NCI-H446 treated with DMSO at 0.1 percent for 48 hours (cell line): ENCODE measurements at regions not wholly inside any gene's neighbourhood (a gene's known extent, or its start where the extent isn't known, plus 50 kb on each side); places are given as distances from the start of the nearest gene placed in this dataset.
"Not testable (repeated sequence)": the region's sequence is repeated elsewhere in the genome, so short reads cannot be mapped to it uniquely, and the experiment has no call there.

Source experiments
- DNase-seq: peaks from one replicate; lab custom pipeline; 2025; lab: John Stamatoyannopoulos, UW

DNA sequence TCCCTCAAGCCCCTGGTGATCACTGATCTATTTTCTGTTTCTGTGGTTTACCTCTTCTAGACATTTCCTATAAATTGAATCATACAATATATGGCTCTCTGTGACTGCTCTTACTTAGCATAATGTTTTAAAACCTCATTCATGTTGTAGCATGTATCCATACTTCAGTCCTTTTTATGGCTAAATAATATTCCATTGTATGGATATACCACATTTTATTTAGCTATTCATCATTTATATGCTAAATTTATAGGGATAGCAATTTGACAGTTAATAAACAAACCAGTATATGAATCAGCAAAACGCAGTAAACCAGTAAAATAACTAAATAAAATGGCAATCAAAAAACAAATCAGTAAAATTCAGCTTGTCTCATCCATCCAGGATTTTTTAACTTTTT is 286.1 kb upstream of the HNRNPA3 start:
- DNase-seq: no peak

DNA sequence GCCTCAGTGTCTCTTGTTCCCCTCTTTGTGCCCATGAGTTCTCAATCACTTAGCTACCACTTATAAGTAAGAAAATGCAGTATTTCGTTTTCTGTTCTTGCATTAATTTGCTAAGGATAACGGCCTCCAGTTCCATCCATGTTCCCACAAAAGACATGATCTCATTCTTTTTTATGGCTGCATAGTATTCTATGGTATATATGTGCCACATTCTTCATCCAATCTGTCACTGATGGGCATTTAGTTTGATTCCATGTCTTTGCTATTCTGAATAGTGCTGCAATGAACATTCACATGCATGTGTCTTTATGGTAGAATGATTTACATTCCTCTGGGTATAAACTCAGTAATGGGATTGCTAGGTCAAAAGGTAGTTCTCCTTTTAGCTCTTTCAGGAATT is 283.2 kb upstream of the HNRNPA3 start:
- DNase-seq: not testable (repeated sequence)

DNA sequence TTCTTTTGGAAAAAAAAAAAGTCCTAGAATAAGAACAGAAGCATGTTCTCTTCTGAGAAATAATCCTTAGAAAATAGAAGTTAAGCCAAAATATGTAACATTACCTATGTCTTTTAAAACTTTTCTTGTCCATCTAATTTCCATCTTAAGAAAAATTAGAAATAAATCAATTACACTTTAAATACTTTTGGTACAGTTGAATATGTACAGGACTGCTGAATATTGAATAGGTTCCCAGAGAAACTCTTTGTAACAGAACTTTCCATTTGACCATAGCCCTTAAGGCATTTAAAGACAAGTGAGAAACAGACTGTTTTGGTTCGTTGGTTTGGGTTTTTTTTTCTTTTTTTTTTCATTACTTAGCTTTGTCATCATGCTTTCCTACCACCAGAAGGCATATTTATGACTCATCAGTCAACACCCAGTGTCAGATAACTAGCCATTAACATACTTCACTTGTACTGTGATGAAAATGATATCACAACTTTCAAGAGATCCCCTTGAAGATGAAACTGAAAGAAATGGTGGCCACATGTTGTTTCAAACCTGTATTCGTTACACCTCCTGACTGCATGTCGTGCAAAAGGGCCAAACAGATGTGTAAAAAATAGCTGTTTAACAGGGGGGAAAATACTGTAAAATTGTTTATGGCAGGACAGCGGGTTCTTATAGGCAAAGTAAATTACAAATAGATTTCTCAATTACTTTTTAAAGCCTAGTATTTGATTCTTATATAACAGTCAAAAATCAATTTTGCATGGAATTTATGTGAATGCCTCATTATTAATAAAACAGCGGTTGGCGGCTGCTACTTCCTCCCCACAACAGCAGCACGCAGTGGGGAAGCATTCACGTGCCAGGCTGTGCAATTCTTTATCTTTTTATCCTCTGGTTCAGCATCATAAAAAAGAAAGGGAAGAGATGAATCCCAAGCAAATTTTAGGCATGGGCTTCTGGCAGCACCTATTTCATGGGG is 280.7 kb upstream of the HNRNPA3 start:
- DNase-seq: no peak

DNA sequence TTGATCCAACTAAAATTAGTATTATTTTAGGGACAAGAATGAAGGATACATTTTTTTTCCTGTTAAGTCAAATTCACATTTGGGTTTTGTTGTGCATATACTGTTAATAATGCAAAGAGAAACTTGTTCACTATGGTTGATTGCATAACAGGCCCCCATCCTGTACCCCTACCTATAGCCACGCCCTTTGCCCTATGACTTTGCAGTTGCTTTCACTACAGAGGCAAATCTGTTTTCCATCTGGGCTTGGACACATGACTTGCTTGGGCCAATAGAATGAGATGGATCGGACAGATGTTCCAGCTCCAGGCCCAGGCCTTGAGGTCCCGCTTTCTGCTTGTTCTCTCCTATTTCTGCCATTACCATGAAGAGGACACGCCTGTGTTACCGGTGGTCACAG is 278.5 kb upstream of the HNRNPA3 start:
- no peak for DNase-seq

DNA sequence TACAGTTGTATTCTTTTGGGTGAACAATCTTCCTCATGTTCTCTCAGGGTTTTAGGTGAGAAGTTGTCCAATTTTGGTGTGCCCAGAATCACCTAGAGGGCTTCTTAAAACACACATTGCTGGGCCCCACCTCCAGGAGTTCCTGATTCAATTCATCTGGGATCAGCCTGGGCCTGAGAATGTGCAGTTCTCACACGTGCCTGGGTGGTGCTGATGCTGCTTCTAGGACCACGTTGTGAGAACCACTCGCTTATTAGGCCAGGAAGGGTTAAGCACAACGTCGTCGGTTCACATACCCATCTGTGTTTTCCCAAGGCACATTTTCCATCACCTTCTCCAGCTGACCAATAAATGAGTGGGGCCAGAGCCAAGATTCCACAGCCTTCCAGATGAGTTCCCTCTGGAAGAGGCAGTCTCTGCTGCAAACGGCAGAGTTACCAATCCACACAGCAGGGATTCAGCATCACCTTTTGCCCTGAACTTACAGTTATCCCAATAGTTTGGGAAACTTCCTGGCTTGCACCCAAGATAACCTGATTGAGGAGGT is 277.7 kb upstream of the HNRNPA3 start:
- no peak for DNase-seq

DNA sequence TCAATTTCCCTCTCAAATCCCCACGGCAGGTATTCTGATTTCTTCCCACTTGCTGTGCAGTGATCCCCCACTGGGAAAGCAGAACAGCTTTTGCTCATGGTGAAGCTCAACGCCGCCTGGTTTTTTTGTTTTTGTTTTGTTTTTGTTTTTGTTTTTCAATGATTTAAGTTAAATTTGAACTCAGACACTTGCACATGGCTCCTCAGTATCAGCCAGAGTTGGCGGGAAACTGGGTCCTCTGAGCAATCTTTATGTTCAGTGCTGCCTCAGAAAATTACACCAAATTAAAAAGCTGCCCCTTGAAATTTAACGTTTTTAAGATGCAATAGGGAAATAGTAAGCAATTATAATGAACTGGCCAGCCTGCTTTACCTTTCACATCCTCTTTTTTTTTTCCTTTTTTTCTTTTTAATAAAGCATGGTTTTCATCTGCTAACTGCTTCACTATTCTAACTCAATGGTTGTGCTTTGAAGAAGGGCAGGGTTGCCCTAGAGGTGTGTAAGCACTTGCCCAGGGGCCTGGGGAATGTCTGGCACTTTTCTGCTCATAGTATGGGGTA is 277.0 kb upstream of the HNRNPA3 start:
- no peak for DNase-seq

DNA sequence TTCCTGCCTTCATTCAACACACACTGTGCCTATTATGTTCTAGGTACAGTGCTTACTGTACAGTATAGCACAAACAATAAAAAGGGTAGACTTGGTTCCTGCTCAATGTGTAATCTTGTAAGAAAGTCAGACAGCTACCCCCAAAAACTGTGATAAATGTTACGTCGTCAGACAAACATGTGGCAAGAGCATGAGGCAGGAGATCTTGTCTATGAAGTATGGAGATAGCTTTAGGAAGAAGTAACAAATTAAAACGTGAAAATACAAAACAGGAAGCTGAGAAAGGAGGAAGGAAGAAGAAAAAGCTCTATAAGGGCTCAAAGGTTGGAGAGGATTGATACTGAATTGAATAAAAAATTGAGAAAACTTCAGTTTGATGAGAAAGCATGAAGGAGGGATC is 276.2 kb upstream of the HNRNPA3 start:
- no peak for DNase-seq

DNA sequence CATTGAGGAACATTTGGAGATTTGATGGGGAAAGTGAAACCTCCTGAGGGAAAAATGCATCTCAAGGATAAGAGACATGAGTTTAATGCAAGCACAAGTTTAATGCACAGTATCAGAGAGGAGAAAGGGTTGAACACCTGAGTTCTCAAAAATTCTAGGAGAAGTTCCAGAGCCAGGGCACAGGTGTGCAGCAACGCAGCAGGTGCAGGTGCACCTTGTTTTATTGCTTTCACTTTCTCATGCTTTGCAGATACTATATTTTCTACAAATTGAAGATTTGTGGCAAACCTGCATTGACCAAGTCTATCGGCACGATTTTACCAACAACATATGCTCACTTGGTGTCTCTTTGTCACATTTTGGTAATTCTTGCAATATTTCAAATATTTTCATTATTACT is 267.6 kb upstream of the HNRNPA3 start:
- no peak for DNase-seq

DNA sequence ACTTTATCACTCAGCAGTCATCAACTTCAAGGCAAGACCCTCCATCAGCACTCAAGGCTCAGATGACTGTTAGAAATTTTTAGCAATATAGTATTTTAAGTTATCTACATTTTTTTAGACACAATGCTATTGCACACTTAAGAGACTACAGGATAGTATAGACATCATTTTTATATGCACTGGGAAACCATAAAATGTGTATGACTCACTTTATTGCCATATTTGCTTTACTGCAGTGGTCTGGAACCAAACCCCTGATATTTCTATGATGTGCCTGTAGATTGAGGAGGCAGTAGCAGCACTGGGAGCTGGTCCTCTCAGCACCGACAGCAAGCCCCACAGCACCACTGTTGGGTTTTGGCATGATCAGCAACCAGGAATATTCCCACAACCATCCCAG is 264.8 kb upstream of the HNRNPA3 start:
- no peak for DNase-seq

DNA sequence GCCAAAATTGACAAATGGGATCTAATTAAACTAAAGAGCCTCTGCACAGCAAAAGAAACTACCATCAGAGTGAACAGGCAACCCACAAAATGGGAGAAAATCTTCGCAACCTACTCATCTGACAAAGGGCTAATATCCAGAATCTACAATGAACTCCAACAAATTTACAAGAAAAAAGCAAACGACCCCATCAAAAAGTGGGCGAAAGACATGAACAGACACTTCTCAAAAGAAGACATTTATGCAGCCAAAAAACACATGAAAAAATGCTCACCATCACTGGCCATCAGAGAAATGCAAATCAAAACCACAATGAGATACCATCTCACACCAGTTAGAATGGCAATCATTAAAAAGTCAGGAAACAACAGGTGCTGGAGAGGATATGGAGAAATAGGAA is 261.4 kb upstream of the HNRNPA3 start:
- not testable (repeated sequence) for DNase-seq

DNA sequence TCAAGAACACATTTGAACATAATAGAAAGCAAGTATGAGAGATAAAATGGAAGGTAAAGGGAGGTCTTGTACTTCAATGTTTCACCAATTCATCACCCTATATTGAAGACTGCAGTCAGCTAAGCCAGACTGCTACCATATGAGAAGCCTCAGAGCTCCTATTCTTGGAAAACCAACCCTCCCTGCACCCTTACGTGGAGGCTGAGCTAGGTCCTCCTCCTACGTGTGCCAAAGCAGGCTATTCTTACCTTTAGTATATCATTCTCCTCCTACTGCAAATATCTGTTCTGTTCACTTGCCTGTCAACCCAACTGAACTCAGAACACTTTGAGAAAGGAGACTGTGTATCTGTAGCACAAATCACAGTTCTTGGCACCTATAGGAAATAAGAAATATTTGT is 255.8 kb upstream of the HNRNPA3 start:
- no peak for DNase-seq

DNA sequence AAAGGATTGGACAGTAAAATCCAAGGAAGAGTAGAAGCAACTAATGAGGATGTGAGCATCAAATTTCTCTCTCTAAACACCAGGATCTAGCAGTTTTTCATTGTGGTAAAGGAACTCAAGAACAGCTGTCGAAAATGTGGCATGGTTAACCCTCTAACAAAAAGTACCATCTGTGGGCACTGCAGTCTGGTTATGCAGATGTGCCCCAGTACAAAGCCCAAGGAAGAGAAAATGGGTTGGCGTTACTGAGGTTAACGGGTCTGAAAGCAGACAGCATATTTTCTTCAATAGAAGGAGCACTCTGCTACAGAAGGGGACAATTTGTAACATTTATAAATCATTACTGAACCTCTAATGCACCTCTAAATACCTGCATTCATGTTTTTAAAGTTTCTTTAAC is 253.0 kb upstream of the HNRNPA3 start:
- no peak for DNase-seq

DNA sequence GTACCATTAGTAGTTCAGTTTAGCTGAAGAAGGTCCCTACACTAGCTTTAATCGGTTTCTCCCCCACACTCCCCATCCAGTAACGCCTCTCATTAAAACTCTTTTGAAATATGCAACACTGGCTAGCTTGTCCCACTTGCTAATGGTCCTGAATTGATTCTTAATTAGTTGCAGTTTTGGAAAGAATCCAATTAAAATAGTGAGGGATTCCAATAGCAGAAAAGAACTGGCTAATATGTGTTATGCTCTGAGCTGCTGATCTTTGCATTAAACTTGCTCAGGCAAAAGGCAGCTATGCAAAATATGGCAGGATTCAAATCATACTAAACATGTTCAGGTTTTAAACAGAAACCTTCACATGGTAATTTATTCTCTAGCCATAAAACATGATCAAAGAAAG is 252.5 kb upstream of the HNRNPA3 start:
- DNase-seq: no peak

DNA sequence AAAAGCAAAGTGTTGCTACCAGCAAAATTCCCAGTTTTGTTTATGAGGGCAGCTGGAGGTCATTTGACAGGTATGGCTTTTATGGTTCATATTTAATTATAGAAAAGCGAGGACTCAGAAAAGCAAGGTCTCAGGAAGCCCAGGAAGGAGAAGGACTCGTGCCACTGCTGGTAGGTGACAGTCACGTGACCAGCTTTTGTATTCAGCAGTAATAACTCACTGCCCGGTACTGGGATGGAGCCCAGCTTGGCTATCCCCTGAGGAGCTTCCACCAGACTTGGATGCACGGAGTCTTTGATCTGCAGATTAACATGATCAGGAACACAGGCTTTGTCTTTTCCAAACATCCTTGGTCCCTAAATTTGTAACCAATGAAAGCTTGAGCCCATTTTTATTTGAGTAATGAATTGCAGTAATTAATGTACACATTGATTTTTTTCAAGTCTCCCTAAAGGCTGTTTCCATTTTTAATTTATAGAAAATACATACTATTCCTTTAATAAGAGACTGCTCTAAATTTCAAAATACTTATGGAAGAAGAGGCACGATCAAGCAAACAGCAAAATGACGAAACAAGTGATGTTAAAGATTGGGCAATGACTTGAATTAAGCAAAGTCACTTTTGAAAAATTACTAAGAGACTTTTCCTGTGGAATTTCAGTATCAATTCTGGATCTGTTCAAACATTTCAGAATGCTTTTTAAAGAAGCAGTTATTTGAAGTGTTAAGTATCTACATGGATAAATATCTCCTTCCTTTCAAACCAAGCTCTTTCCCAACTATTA is 251.7 kb upstream of the HNRNPA3 start:
- no peak for DNase-seq

DNA sequence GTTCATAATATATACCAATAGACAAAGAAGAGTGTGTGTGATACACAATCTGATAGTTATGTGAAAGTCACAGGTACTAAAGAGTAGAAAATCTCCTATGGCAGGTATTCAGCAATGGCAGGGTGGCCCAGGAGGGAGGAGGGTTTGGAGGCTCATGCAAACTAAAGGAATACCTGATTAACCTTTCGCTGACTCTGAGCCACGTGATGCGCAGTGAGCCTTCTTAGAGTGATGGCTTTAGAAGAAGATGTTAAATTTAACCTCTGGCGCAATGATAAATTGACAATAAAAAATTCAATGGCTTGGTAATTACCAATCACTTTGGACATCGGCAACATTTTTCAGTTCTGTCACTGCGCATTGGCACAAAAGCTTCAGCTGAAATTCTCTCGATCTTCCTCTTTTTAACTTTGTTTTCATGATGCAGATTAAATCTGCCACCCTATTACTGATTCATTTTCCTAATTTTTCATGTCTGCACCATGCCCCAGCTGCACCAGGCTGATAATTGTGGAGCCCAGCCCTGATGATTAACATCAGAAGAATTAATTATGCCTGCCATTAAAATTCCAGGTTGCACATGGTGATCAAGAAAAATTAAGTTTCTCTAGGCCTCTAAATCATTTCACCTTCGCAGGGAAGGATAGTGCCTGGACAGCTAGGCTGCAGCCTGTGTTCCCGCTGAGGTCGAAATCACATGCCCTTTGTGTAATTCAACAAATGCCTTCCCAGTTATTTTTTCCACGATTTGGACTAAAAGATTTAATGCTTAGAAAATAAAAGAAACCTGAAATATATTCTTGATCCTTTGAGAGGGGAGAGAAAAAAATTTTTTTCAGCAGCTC is 250.6 kb upstream of the HNRNPA3 start:
- no peak for DNase-seq

DNA sequence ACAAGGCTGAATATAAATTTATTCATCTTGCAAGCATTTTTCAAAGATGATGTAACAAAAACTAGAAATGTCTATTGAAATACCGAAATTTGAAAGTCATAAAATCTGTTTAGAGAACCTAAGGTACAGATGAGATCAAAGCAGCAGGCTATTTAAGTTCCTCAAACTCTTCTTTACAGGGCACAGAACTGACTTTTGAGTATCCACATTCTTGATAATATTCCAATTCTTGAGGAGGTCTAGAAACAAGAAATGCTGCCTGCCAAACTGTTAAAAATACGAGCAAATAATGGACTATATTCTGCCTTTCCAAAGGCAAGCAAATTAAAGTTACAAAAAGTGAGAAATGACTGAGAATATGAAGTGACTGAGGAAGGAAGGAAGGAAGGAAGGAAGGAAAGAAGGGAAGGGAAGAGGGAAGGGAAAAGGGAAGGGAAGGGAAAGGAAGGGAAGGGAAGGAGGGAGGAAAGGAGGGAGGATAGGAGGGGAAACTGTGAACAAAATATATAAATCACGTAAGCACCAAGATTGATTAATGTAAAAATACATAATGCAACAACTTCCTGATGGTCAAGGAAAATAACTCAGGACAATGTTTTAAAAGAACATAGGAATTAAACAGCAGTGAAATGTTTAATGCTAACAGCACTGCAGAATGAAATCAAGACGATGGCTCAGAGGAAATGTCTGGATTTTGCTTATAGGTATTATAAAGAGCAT is 248.9 kb upstream of the HNRNPA3 start:
- DNase-seq: no peak

DNA sequence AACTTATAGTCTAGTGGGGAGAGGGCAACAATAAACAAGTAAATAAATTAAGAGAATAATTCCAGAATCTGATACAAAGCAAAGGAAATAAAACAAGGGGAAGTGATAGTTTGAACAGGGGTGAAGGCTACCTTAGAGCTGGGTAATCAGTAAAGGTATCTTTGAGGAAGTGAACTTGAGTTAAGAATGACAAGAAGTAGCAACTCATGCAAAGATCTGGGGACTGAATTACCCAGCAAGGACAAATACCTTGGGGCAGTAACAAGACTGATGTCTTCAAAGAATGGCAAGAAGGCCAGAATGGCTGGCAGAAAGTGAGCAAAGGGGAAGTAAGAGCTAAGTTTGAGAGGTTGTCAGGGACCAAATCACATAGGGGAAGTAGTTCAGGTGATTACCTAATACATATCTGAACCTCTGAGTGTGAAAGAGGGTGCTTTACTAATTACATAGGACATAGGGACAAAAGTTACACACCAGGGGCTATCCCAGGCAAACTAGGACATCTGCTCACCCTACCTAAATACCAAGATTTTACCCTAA is 244.6 kb upstream of the HNRNPA3 start:
- no peak for DNase-seq

DNA sequence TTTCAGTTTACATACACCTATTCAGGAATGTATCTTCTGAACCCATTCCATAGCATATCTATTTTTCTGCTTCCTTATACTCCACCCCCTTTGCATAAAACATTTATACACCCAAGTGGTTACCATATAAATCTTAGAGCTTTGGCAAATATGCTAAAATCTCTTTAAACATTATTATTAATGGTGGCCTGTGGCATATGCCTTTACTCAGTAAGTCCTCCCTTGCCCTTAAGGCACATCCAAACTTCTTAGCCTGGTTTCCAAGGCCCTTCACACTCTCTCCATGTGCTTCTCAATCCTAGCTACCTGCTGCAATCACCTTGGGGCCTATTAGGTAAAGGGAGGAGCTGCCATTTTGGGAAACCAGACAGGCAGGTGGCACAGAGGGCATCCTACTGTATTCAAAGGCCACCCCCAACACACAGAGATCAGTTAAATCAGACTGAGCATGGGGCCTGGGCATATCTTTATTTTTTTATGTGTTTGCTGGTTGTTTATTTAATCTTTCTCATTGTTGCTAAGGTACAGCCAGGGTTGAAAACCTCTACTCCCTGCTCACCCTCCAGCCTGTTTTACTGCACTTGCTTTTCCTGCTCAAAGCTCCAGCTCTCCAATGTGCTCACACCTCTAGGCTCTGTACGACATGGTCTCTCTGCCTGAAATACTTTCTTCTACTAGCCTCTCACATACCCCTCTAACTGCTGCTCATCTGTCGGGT is 242.8 kb upstream of the HNRNPA3 start:
- no peak for DNase-seq

DNA sequence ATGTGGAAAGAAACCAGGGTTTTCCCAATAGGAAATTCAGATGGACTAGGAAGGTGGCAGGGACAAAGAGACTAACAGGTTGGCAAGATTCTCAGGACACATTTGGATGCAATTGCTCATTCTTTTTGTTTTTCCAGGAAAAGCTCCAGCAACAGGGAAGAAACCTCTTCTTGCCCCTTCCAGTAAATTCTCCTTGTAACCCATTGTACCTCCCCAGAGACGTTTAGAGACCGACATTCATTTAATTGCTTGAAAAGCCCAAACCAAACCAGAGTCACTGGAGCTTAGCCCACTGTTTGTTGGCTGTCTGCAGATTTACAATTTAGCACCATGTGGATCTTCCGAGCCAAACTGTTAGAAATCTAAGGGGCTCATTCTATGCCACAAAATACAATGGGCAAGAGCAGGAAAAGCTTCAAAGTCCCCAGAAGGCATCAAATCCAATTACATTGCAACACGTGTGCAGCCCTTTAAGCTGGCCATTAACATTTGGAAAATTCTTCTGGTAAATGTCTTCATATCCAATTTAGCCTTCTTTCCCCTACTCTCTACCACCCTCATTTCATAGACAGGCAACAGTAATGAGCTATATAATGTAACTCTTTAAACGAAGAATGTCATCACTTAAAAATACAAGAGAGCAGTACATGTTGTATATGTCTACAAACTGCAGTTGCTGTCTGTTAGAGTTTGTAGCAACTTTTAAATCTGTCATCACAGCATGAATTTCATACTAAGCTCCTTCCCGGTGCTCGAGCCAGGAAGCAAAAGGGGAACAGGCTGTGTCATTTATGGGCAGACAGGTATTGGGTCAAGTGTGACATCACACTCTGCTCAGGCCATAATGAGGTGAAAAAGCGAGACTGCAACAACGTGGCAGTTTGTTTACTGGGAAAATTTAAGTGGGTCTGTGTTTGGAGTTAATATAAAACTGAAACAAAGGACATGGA is 235.6 kb upstream of the HNRNPA3 start:
- no peak for DNase-seq
